Right atrium auricular region (tissue), 2 donors: ENCODE measurements at regions not wholly inside any gene's neighbourhood (a gene's known extent, or its start where the extent isn't known, plus 50 kb on each side); places are given as distances from the start of the nearest gene placed in this dataset.

Source experiments
- DNase-seq: peaks from one replicate; pipeline ENCODE4 v3.0.0-alpha.2; 2019; ENCODE audit warnings: low spot score
- H3K27ac ChIP-seq, 2 donors: fragments of 200-600 bp; sonication (generic); 1 replicate in 1 of 2; 2 replicates in 1 of 2; pipeline ENCODE4 v1.5.1; 2016 to 2019
- H3K27me3 ChIP-seq, 2 donors: fragments of 200-600 bp; sonication (generic); one replicate each; pipeline versions ENCODE4 v1.5.1 to v1.6.0; 2017 to 2019
- H3K36me3 ChIP-seq: fragments of 200-600 bp; sonication (generic); one replicate; pipeline ENCODE4 v1.5.1; 2016
- H3K4me1 ChIP-seq, 2 donors: fragments of 200-600 bp; sonication (generic); one replicate each; pipeline versions ENCODE4 v1.5.1 to v1.6.0; 2017 to 2019
- H3K4me3 ChIP-seq, 2 donors: fragments of 200-600 bp; sonication (generic); 1 replicate in 1 of 2; 2 replicates in 1 of 2; pipeline ENCODE4 v1.5.1; 2017 to 2019; ENCODE audit warnings: mild to moderate bottlenecking in 1 of 2, moderate library complexity in 1 of 2
- H3K9me3 ChIP-seq, 2 donors: fragments of 200-600 bp; sonication (generic); one replicate each; pipeline ENCODE4 v1.5.1; 2019
- CTCF ChIP-seq, 2 donors: fragments of 200-600 bp; sonication (generic); IDR thresholded peaks; one replicate each; pipeline ENCODE4 v1.5.1; 2019; ENCODE audit warnings: antibody characterized with exemption in 2 of 2

- DNase-seq = no peak
Measured at GRCh38 chr2:41414486-41415230, 633.2 kb upstream of the PKDCC start.

DNA sequence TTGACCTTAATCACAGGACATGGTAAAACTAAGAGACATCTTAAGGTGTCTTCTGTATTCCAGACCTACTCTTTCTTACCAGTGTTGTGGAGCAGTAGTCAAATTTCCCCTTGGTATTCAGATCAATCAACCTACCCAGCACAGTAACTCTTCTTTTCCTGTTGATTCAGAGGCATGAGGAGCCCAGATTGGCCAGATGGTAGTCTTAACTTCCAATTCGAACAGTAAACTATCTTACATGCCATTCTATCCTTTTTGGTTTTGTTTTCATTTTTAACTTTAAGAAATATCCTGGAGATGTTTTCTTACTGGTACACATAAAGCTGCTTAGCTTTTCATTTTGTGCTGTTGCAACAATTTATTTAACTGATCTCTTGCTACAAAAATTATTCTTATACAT is 630.3 kb upstream of the PKDCC start:
- no peak overlapping the region for H3K4me3 ChIP-seq
- peaks cover 0 to 6% of the 10 kb centered on the region in 2 donors for H3K4me1 ChIP-seq
- no peak overlapping the region for H3K27ac ChIP-seq
- H3K27me3 ChIP-seq = no peaks in the 10 kb centered on the region
- H3K36me3 ChIP-seq = no peaks in the 10 kb centered on the region
- TF ChIP-seq CTCF (IDR thresholded peaks at IDR 0.05) = no peak
- DNase-seq = no peak
- H3K9me3 ChIP-seq = no peaks in the 10 kb centered on the region

More at GRCh38 chr2:41414486-41415230, 633.2 kb upstream of the PKDCC start:
- no peaks in the 10 kb centered on the region for H3K36me3 ChIP-seq
- TF ChIP-seq CTCF (IDR thresholded peaks at IDR 0.05) = peak in 1 of 2 donors; percentile 69
- no peak overlapping the region for H3K27ac ChIP-seq
- H3K9me3 ChIP-seq = no peaks in the 10 kb centered on the region
- H3K4me3 ChIP-seq = no peak overlapping the region
- H3K4me1 ChIP-seq = no peaks in the 10 kb centered on the region
- H3K27me3 ChIP-seq = no peaks in the 10 kb centered on the region

DNA sequence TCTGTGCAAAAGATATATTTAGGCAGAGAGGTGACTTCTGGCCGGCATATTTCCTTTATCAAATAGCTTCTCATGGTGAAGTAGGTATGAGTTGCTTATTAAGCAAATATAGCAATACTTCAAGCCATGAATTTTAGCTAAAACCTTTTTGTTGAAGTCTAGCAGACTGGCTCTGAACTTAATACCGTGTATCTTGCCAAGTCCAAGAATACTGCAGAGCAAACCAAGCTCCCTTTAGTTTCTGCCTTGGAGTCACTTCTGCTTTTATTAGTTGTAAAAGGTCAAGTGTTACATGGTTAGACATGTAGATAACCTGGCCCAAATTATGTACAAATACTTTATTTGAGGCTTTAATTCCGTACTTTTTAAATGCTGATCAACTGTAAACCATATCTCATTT is 627.6 kb upstream of the PKDCC start:
- DNase-seq = no peak
- Histone ChIP-seq H3K4me3 (no peak overlapping the region), H3K4me1 (peaks cover 0 to 6% of the 10 kb centered on the region in 2 donors), H3K27ac (no peak overlapping the region), H3K27me3 (no peaks in the 10 kb centered on the region), H3K36me3 (no peaks in the 10 kb centered on the region), H3K9me3 (no peaks in the 10 kb centered on the region)
- TF ChIP-seq CTCF (IDR thresholded peaks at IDR 0.05) = no peak

- no peak for DNase-seq
- H3K9me3 ChIP-seq = no peaks in the 10 kb centered on the region
- TF ChIP-seq CTCF (IDR thresholded peaks at IDR 0.05) = no peak
- H3K4me3 ChIP-seq = no peak overlapping the region
- no peak overlapping the region for H3K27ac ChIP-seq
- no peaks in the 10 kb centered on the region for H3K27me3 ChIP-seq
- peaks cover 0 to 6% of the 10 kb centered on the region in 2 donors for H3K4me1 ChIP-seq
- no peaks in the 10 kb centered on the region for H3K36me3 ChIP-seq
Measured at GRCh38 chr2:41420872-41421271, 626.9 kb upstream of the PKDCC start.

GRCh38 chr2:41431756-41432155 is 616.1 kb upstream of the PKDCC start:
- no peak overlapping the region for H3K27ac ChIP-seq
- H3K27me3 ChIP-seq = no peaks in the 10 kb centered on the region
- TF ChIP-seq CTCF (IDR thresholded peaks at IDR 0.05) = no peak
- H3K4me3 ChIP-seq = no peak overlapping the region
- H3K9me3 ChIP-seq = peaks cover 0 to 3% of the 10 kb centered on the region in 2 donors
- no peaks in the 10 kb centered on the region for H3K4me1 ChIP-seq
- H3K36me3 ChIP-seq = no peaks in the 10 kb centered on the region
- DNase-seq = no peak

GRCh38 chr2:41432459-41432858 is 615.4 kb upstream of the PKDCC start:
- TF ChIP-seq CTCF (IDR thresholded peaks at IDR 0.05) = no peak
- Histone ChIP-seq H3K9me3 (peaks cover 0 to 3% of the 10 kb centered on the region in 2 donors), H3K4me3 (no peak overlapping the region), H3K4me1 (no peaks in the 10 kb centered on the region), H3K36me3 (no peaks in the 10 kb centered on the region), H3K27me3 (no peaks in the 10 kb centered on the region), H3K27ac (no peak overlapping the region)
- DNase-seq = no peak
